ENCODE measurements at regions not wholly inside any gene's neighbourhood (a gene's known extent, or its start where the extent isn't known, plus 50 kb on each side); places are given as distances from the start of the nearest gene placed in this dataset.
"Not testable (repeated sequence)": the region's sequence is repeated elsewhere in the genome, so short reads cannot be mapped to it uniquely, and the experiment has no call there.

GRCh38 chr12:89289720-89290119 lies 62.6 kb downstream of the DUSP6 start:
- no peak for DNase-seq

DNA sequence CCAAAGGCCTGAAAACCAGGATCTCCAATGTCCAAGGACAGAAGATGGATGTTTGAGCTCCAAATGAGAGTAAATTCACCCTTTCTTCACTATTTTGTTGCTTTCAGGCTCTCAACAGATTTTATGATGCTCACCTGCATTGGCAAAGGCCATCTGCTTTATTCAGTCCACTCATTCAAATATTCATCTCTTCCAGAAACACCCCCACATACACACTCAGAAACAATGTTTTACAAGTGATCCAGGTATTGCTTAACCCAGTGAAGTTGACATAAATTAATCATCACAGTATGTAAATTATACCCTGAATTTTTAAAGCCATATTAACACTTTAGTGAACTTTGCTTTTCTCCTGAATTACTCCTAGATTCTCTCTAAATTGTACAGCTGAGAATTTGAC lies 63.3 kb downstream of the DUSP6 start:
- no peak for DNase-seq

DNA sequence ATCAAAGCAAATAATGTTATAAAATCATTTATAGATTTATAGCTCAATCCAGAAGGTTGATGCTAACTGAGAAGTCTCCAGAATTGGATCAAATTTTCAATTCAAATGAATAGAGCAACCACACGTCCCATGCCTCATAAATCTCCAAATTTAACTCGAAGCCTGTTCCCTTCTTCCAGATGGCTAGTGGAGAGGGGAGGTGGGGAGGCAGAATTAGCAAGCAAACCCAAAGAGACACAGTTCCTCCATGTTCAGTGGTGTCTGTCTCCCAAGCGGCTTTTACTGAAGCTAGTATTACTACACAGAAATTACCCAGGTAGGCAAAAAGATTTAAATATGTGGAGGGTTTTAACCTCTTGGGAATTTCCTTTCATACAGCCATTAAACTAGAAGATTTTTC lies 65.8 kb downstream of the DUSP6 start:
- DNase-seq: no peak

DNA sequence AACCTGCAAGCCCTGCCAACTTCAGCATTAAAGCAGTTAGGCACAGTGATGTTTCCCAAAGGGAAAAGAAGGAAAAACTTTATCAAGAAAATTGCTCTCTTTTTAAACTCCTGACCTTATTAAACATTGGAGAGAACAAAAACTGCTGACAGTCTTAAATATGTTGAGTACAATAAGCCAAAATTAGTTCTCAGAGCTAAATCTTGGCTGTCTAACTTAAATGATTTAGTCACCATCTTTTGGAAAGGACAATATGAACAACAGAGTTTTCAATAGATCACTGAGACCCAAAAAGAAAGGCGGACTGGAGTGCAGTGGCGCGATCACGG lies 70.8 kb downstream of the DUSP6 start:
- DNase-seq: no peak

DNA sequence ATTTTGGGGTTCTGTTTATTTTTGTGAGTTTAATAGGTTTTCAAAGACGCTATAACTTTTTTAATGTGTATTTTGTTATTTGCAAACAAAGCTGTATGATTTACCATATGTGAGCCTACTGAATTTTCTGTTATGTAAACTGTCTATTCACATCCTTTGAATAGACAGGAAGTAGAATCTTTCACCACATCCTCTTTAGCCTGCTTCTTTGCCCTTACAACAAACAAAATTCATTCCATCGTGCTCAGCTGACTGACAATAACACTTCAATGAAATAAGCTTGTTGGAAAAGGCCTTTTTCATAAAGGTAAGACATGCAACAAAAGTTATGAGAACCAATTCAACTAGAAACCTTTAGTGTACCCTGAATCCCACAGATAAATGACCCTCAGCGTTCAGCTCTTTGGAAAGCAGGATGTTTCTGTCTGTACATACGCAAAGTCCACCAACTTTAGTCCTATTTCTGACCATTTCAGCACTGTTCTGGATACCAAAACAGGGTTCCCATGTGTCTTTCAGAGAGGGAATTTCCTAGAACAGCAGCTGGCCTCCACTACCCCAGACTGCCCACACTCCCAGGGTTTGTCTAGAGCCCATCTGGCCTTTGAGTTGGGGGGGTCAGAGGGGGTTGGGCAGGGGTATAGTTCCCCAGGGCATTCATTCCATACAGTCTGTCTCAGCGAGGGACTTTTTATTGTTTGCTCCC lies 71.3 kb downstream of the DUSP6 start:
- DNase-seq: no peak

- DNase-seq: no peak
These were observed 72.8 kb downstream of the DUSP6 start for GRCh38 chr12:89279499-89279898.

- no peak for DNase-seq
These were observed 73.4 kb downstream of the DUSP6 start for GRCh38 chr12:89278862-89279261.

DNA sequence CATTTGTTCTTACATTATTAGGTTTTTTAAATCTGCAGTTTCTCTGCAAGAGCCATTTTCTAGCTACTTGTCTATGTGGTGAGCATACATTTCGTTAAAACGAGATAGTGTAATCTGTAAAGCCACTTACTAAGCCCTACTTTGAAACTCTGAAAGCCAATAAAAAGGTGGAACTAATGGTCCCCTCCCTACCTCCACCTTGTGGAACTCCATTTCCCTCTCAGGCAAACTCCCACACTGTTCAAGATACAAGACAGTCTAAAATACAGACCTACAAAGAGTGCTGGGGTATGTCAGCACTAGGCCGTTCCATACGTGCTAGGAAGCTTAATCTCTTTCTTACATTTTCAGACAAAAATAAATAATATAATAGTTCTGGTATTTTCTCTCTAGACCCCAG lies 74.1 kb downstream of the DUSP6 start:
- DNase-seq: no peak

- no peak for DNase-seq
These were observed 75.4 kb downstream of the DUSP6 start for GRCh38 chr12:89276860-89277259.

DNA sequence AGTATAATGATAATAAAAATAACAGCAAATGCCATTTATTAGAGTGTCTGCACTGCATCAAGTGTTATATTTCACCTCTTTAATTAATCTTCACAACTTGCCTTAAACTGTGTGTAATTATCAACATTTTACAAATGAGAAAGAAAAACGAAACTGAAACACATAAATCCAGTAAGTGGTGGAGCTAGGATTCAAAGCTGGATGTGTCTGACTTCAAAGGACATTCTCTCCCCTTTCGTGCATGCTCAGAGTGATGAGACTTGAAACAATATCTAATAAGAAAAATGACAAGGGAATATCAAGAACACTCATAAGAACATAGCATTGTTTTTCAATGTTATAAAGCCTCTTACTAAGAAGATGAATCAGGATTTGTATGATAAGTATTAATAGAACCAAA lies 78.8 kb downstream of the DUSP6 start:
- DNase-seq: no peak

DNA sequence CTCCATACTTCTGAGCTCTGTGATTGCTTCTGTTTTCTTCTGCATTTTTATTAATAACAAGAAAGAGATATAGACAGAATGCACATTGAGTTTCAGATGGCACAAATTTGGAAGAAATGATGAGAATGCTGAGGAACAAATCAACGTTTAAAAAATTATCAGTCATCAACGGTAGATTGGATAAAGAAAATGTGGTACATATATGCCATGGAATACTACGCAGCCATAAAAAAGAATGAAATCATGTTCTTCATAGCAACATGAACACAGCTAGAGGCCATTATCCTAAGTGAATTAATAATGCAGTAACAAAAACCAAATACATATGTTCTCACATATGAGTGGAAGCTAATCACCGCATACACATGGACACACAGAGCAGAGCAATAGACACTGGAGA lies 81.8 kb downstream of the DUSP6 start:
- DNase-seq: no peak

DNA sequence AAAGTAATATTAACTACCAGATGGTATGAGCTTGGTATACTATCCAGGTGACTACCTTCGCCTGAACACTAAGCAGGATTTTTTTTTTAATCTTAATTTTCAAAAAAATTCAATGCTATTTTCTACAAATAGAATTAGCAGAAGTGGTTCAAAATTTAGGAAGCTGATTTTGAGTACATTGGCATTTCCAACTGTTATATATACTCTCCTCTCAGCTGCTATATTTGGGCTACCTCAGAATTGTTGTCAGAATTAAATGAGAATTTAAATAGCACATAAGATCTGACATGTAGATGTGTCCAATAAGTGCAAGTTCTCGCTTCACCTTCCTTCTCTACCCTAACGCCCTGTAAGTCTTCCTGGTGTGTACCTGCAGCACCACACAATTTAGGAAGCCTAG lies 83.1 kb downstream of the DUSP6 start:
- no peak for DNase-seq

DNA sequence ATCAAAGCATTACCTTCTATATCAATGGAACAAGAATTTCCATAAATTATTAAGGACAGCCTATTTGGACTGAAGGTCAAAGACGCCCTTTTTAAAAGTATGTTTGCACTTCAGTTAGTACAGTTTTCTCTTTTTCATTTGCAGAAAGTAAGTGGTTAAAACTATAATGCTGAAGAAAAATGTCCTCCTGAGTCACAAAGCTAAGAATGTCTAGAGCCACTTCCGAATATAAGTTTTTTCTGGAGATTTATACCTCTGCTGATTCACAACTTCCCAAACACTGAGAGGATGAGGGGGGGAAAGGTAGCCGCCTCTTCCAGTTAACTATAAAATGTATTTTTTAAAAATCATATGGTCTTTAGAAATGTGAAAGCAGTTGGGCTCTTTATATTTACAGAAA lies 84.9 kb downstream of the DUSP6 start:
- no peak for DNase-seq

- not testable (repeated sequence) for DNase-seq
These were observed 85.6 kb downstream of the DUSP6 start for GRCh38 chr12:89266574-89267188.

DNA sequence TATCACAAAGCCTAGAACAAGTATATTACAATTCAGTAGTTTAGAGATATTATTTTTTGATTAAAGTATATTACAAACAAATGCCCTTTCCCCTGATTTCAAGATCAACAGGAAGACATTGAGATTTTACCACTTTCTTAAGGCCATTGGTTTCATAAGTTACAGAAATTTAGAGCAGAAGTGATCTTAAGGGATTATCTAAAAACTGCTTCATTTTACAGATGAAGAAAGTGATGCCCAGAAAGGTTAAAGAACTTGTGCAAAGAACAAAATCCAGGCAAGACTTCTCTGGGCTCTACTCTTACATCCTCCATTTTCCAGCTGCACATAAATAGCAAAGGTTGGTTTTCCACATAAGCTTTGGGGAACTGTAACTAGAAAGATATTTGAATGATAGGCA lies 87.5 kb downstream of the DUSP6 start:
- DNase-seq: no peak

DNA sequence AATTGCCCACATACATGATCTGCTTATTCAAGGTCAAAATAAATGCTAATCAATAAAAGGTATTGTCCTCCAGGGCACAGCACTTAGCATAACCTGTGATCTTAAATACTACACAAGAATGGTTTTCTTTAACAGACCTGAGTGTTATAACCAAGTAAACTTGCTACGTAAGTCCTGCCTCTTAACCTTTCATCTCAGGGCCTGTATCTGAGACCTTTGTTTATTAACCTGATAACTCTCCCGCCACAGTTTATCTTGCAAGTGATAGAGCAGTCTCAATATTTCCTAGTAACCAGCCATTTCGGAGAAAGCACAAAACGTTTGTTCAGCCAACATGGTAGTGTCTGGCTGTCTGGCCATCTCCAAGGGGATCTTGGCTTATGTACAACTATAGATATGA lies 88.4 kb downstream of the DUSP6 start:
- DNase-seq: no peak

GRCh38 chr12:89262855-89263552 lies 89.3 kb downstream of the DUSP6 start:
- DNase-seq: no peak

GRCh38 chr12:89261982-89262381 lies 90.3 kb downstream of the DUSP6 start:
- DNase-seq: no peak

GRCh38 chr12:89260841-89261637 lies 91.3 kb downstream of the DUSP6 start:
- DNase-seq: no peak

DNA sequence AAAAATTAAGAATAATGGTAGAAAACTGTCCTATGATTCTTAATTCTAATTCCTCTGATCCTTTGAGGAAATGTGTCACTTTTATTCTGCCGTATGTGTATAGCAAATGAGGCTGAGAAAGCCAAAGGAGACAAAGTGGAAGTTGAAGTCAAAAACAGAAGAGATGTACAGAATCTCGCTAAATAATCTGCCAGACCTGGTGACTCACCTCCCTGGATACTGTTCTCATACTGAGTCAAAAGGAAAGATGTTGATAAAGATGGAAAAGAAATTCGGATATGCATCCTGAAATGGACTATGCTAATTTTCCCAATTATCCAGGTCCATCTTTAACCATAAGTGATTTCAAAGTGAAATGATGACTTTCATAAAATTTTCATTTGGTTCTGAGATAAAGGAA lies 92.5 kb downstream of the DUSP6 start:
- DNase-seq: no peak

GRCh38 chr12:89258240-89258969 lies 93.9 kb downstream of the DUSP6 start:
- no peak for DNase-seq

- DNase-seq: no peak
These were observed 95.0 kb downstream of the DUSP6 start for GRCh38 chr12:89257340-89257739.

GRCh38 chr12:89256060-89256459 lies 96.2 kb downstream of the DUSP6 start:
- DNase-seq: no peak

Measured in fibroblast of skin of back (primary cell).